ENCODE measurements at regions not wholly inside any gene's neighbourhood (a gene's known extent, or its start where the extent isn't known, plus 50 kb on each side); places are given as distances from the start of the nearest gene placed in this dataset.

DNA sequence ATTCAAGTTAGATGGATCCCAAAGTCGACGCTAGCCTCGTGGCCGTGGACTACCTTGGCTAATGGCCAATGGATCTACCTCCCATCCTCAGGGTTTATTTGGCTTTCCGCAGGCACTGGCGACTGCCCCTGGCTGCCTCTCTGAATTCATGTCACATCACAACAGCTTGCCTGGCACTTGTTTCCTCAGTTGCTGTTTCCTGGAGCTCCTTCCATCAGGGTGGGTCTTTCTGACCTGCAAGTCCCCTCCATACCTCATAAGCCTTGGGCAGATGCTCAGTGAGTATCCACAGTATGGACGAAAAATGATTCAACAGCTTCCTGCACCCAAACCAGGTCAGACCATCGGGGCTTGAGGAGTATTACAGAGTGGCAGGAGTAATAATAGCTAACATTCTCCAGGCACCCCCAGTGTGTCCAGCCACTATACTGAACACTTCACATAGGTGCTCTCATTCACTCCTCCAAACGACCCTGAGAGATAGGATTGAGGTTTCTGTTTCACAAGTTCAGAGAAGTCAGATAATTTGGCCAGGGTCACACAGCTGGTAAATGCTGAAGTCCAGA lies 311.5 kb downstream of the TLE3 start:
- TF ChIP-seq, protein P1, sequence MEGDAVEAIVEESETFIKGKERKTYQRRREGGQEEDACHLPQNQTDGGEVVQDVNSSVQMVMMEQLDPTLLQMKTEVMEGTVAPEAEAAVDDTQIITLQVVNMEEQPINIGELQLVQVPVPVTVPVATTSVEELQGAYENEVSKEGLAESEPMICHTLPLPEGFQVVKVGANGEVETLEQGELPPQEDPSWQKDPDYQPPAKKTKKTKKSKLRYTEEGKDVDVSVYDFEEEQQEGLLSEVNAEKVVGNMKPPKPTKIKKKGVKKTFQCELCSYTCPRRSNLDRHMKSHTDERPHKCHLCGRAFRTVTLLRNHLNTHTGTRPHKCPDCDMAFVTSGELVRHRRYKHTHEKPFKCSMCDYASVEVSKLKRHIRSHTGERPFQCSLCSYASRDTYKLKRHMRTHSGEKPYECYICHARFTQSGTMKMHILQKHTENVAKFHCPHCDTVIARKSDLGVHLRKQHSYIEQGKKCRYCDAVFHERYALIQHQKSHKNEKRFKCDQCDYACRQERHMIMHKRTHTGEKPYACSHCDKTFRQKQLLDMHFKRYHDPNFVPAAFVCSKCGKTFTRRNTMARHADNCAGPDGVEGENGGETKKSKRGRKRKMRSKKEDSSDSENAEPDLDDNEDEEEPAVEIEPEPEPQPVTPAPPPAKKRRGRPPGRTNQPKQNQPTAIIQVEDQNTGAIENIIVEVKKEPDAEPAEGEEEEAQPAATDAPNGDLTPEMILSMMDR (IDR thresholded peaks at IDR 0.05): no peak
- no peak for TF ChIP-seq POLR2A (IDR thresholded peaks at IDR 0.05)
